K562 (cell line): ENCODE measurements at regions not wholly inside any gene's neighbourhood (a gene's known extent, or its start where the extent isn't known, plus 50 kb on each side); places are given as distances from the start of the nearest gene placed in this dataset.

Source experiments
- CCAR2 ChIP-seq: fragments of 200-400 bp; formaldehyde crosslinking; IDR thresholded peaks from 2 replicates; pipeline ENCODE4 v1.6.1; 2017; ENCODE audit warnings: mild to moderate bottlenecking, low read depth, low read length
- CREB5 ChIP-seq: fragments of 250-450 bp; sonication (Bioruptor Pico); IDR thresholded peaks from 2 replicates; pipeline ENCODE4 v1.5.0; 2020; ENCODE audit warnings: mild to moderate bottlenecking
- GATAD2B ChIP-seq: fragments of 450-650 bp; IDR thresholded peaks from 2 replicates; pipeline ENCODE4 v1.6.1; 2017; ENCODE audit warnings: mild to moderate bottlenecking, borderline replicate concordance
- HDAC8 ChIP-seq: fragments of 450-650 bp; IDR thresholded peaks from 2 replicates; pipeline ENCODE4 v1.6.1; 2016; ENCODE audit warnings: mild to moderate bottlenecking, missing genetic modification characterization, moderate library complexity, missing compliant biosample characterization
- JUN ChIP-seq, 2 experiments: sonication (generic) in 1 of 2; formaldehyde crosslinking in 1 of 2; IDR thresholded peaks; 2 replicates each; pipeline versions ENCODE4 v1.6.1 to v1.8.0; 2012 to 2022; ENCODE audit warnings: borderline replicate concordance in 2 of 2, mild to moderate bottlenecking in 2 of 2, improper control_type of control experiment in 1 of 2, low read depth in 1 of 2, low read length in 1 of 2, missing genetic modification reagents in 1 of 2
- MBD2 ChIP-seq: sonication (generic); IDR thresholded peaks from 2 replicates; pipeline ENCODE4 v1.6.1; 2016; ENCODE audit warnings: low read depth, borderline replicate concordance
- SETDB1 ChIP-seq: IDR thresholded peaks from one replicate; pipeline ENCODE4 v1.6.1; 2012; ENCODE audit warnings: low read length, control low read depth, inconsistent platforms
- SLC30A9 ChIP-seq: fragments of 250-450 bp; sonication (Bioruptor Pico); IDR thresholded peaks from 2 replicates; pipeline ENCODE4 v1.8.0; 2022; ENCODE audit warnings: mild to moderate bottlenecking, moderate library complexity
- TBL1XR1 ChIP-seq, 2 experiments: IDR thresholded peaks; 2 replicates each; pipeline ENCODE4 v1.6.1; 2012; ENCODE audit warnings: improper control_type of control experiment in 2 of 2, low read length in 2 of 2, mild to moderate bottlenecking in 1 of 2
- YY1 ChIP-seq, 3 experiments: IDR thresholded peaks; 2 replicates each; pipeline ENCODE4 v1.6.1; 2011; ENCODE audit warnings: low read length in 2 of 3, mild to moderate bottlenecking in 2 of 3, moderate library complexity in 2 of 3, borderline replicate concordance in 1 of 3, control low read depth in 1 of 3, low read depth in 1 of 3; ENCODE audit not compliant: insufficient read depth in 3 of 3, insufficient replicate concordance in 2 of 3, control insufficient read depth in 1 of 3, insufficient read length in 1 of 3; ENCODE audit errors: extremely low read depth in 1 of 3
- ZKSCAN8 ChIP-seq: fragments of 200-800 bp; sonication (Bioruptor generic); IDR thresholded peaks from 2 replicates; pipeline ENCODE4 v1.6.1; 2016; ENCODE audit warnings: missing genetic modification characterization, missing compliant biosample characterization
- ZNF12 ChIP-seq: sonication (generic); formaldehyde crosslinking; IDR thresholded peaks from 2 replicates; pipeline ENCODE4 v1.4.0; 2020; ENCODE audit warnings: mild to moderate bottlenecking, missing genetic modification reagents
- TF ChIP-seq, protein P1 (sequence below): sonication (generic); formaldehyde crosslinking; IDR thresholded peaks from 2 replicates; pipeline ENCODE4 v1.8.0; 2022; ENCODE audit warnings: mild to moderate bottlenecking, missing genetic modification reagents

- TF ChIP-seq CREB5 (no peak), ZNF12 (no peak), TBL1XR1 (IDR thresholded peaks at IDR 0.05; ENCODE audit: low read length in 2 of 2) (no peak), SLC30A9 (no peak), MBD2 (no peak), YY1 (IDR thresholded peaks at IDR 0.05; ENCODE audit: borderline replicate concordance in 1 of 3, control insufficient read depth in 1 of 3, extremely low read depth in 1 of 3, insufficient read depth in 3 of 3, insufficient read length in 1 of 3, insufficient replicate concordance in 2 of 3, low read depth in 1 of 3, low read length in 2 of 3) (no peak), GATAD2B (no peak), ZKSCAN8 (no peak), HDAC8 (tag) (no peak), JUN (IDR thresholded peaks at IDR 0.05; ENCODE audit: borderline replicate concordance, low read depth, low read length) (no peak), JUN (CRISPR knock-in tag; IDR thresholded peaks at IDR 0.05; ENCODE audit: borderline replicate concordance) (no peak), CCAR2 (no peak), SETDB1 (no peak)
- TF ChIP-seq, protein P1, sequence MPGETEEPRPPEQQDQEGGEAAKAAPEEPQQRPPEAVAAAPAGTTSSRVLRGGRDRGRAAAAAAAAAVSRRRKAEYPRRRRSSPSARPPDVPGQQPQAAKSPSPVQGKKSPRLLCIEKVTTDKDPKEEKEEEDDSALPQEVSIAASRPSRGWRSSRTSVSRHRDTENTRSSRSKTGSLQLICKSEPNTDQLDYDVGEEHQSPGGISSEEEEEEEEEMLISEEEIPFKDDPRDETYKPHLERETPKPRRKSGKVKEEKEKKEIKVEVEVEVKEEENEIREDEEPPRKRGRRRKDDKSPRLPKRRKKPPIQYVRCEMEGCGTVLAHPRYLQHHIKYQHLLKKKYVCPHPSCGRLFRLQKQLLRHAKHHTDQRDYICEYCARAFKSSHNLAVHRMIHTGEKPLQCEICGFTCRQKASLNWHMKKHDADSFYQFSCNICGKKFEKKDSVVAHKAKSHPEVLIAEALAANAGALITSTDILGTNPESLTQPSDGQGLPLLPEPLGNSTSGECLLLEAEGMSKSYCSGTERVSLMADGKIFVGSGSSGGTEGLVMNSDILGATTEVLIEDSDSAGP (CRISPR knock-in tag), result no peak
- TF ChIP-seq, all 486 proteins: peak for 0
Observed at GRCh38 chr6:168865522-168865921, 388.1 kb downstream of the THBS2 start (continued).
